CD4-positive, CD25-positive, alpha-beta regulatory T cell (primary cell): ENCODE measurements at regions not wholly inside any gene's neighbourhood (a gene's known extent, or its start where the extent isn't known, plus 50 kb on each side); places are given as distances from the start of the nearest gene placed in this dataset.

ENCODE experiments used
- ATAC-seq, 2 donors: fragments of 150-1000 bp; cut with Tn5 transposase; one replicate each; pipeline ENCODE4 v1.10.0; 2021; ENCODE audit warnings: low read depth in 2 of 2, moderate number of reproducible peaks in 2 of 2, moderate library complexity in 1 of 2
- DNase-seq, 3 donors: peaks; one replicate each; pipeline versions ENCODE4 v3.0.0 to v3.0.0-alpha.2; 2012 to 2022; ENCODE audit warnings: mixed read lengths in 1 of 3
- H3K27ac ChIP-seq: one replicate; pipeline ENCODE4 v1.7.0; 2013; ENCODE audit warnings: mild to moderate bottlenecking, low read length; ENCODE audit not compliant: insufficient read depth, poor library complexity, severe bottlenecking
- H3K27me3 ChIP-seq: one replicate; pipeline ENCODE4 v1.7.0; 2013; ENCODE audit warnings: low read length; ENCODE audit not compliant: control insufficient read depth, insufficient read depth
- H3K36me3 ChIP-seq: one replicate; pipeline ENCODE4 v1.7.0; 2013; ENCODE audit warnings: mild to moderate bottlenecking, low read length, moderate library complexity; ENCODE audit not compliant: control insufficient read depth, insufficient read depth
- H3K4me1 ChIP-seq: 2 replicates; pipeline ENCODE4 v1.7.0; 2013; ENCODE audit warnings: mild to moderate bottlenecking, low read length; ENCODE audit not compliant: insufficient read depth, control insufficient read depth, poor library complexity, severe bottlenecking
- H3K4me3 ChIP-seq: one replicate; pipeline ENCODE4 v1.7.0; 2013; ENCODE audit warnings: low read depth, mild to moderate bottlenecking, low read length, moderate library complexity
- H3K9me3 ChIP-seq, 2 experiments: 1 replicate in 1 of 2; 2 replicates in 1 of 2; pipeline ENCODE4 v1.7.0; 2013; ENCODE audit warnings: low read length in 2 of 2, mild to moderate bottlenecking in 1 of 2, moderate library complexity in 1 of 2; ENCODE audit not compliant: control insufficient read depth in 2 of 2
- H3K27ac Mint-ChIP-seq, 3 donors: one replicate each; pipeline ENCODE4 v1.8.0; 2020 to 2022; ENCODE audit warnings: mild to moderate bottlenecking in 3 of 3, mixed read lengths in 3 of 3, moderate library complexity in 2 of 3
- H3K27me3 Mint-ChIP-seq: one replicate; pipeline ENCODE4 v1.8.0; 2022; ENCODE audit warnings: mild to moderate bottlenecking, mixed read lengths
- H3K36me3 Mint-ChIP-seq: one replicate; pipeline ENCODE4 v1.8.0; 2020; ENCODE audit warnings: mixed read lengths
- H3K4me1 Mint-ChIP-seq, 4 donors: one replicate each; pipeline ENCODE4 v1.8.0; 2020 to 2022; ENCODE audit warnings: mixed read lengths in 4 of 4, mild to moderate bottlenecking in 1 of 4
- H3K4me3 Mint-ChIP-seq, 4 donors: one replicate each; pipeline ENCODE4 v1.8.0; 2020 to 2022; ENCODE audit warnings: mild to moderate bottlenecking in 4 of 4, mixed read lengths in 4 of 4, moderate library complexity in 3 of 4
- H3K9me3 Mint-ChIP-seq, 7 donors: one replicate each; pipeline ENCODE4 v1.8.0; 2020 to 2022; ENCODE audit warnings: mixed read lengths in 7 of 7, mild to moderate bottlenecking in 3 of 7, moderate library complexity in 2 of 7

- Mint-ChIP-seq H3K36me3 (no peaks in the 10 kb centered on the region), H3K9me3 (peaks cover 2 to 12% (median 3%) of the 10 kb centered on the region in 7 donors), H3K27ac (no peak overlapping the region), H3K4me1 (no peaks in the 10 kb centered on the region), H3K4me3 (no peak overlapping the region), H3K27me3 (no peaks in the 10 kb centered on the region)
- no peaks in the 10 kb centered on the region for H3K9me3 ChIP-seq
- DNase-seq, result no peak
- H3K4me1 ChIP-seq, result no peaks in the 10 kb centered on the region
- no peaks in the 10 kb centered on the region for H3K27me3 ChIP-seq
- H3K36me3 ChIP-seq, result no peaks in the 10 kb centered on the region
- ATAC-seq, result no peak
- no peak overlapping the region for H3K4me3 ChIP-seq
- H3K27ac ChIP-seq, result no peak overlapping the region
Measured at GRCh38 chr3:525415-525814, 328.9 kb downstream of the CHL1 start.

- Mint-ChIP-seq H3K27me3 (no peaks in the 10 kb centered on the region), H3K4me1 (peaks cover 0 to 4% (median 0%) of the 10 kb centered on the region in 4 donors)
Measured at GRCh38 chr3:535566-536416, 339.2 kb downstream of the CHL1 start.

DNA sequence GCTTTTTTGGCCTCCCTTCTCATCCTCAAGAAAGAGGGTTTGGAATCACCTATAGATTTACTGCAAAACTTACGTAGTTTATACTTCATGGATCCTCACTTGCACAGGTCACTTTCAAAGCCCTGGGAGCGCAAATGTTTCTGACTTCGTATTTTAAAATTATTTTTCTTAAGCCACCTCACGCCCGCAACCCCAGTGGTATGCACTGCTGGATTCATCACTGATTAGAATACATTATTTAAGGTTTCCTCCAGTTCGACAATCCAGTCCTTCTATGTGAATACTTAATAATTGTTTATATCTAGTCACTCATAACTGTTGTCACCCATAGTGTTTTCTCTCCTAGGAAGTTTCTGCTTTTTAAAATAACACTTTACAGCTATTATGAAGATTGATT lies 339.9 kb downstream of the CHL1 start:
- Histone ChIP-seq H3K9me3 (no peaks in the 10 kb centered on the region), H3K4me3 (no peak overlapping the region), H3K36me3 (no peaks in the 10 kb centered on the region), H3K27me3 (no peaks in the 10 kb centered on the region), H3K27ac (no peak overlapping the region), H3K4me1 (no peaks in the 10 kb centered on the region)
- no peaks in the 10 kb centered on the region for H3K27me3 Mint-ChIP-seq
- peaks cover 0 to 4% (median 0%) of the 10 kb centered on the region in 4 donors for H3K4me1 Mint-ChIP-seq
- H3K36me3 Mint-ChIP-seq, result no peaks in the 10 kb centered on the region
- no peak overlapping the region for H3K4me3 Mint-ChIP-seq
- ATAC-seq, result no peak
- peaks cover 0 to 49% (median 10%) of the 10 kb centered on the region in 7 donors for H3K9me3 Mint-ChIP-seq
- no peak for DNase-seq
- H3K27ac Mint-ChIP-seq, result no peak overlapping the region

More at GRCh38 chr3:535566-536416, 339.2 kb downstream of the CHL1 start:
- DNase-seq, result no peak
- H3K27ac ChIP-seq, result no peak overlapping the region
- Mint-ChIP-seq H3K27ac (no peak overlapping the region), H3K36me3 (no peaks in the 10 kb centered on the region), H3K9me3 (peaks cover 0 to 42% (median 10%) of the 10 kb centered on the region in 7 donors), H3K4me3 (no peak overlapping the region)
- H3K4me1 ChIP-seq, result no peaks in the 10 kb centered on the region
- ATAC-seq, result no peak
- H3K36me3 ChIP-seq, result no peaks in the 10 kb centered on the region
- no peak overlapping the region for H3K4me3 ChIP-seq
- H3K9me3 ChIP-seq, result no peaks in the 10 kb centered on the region
- no peaks in the 10 kb centered on the region for H3K27me3 ChIP-seq

GRCh38 chr3:541062-541801 lies 344.7 kb downstream of the CHL1 start:
- Histone ChIP-seq H3K4me3 (no peak overlapping the region), H3K4me1 (no peaks in the 10 kb centered on the region), H3K9me3 (peaks cover 0 to 7% of the 10 kb centered on the region in 2 experiments), H3K27ac (no peak overlapping the region), H3K27me3 (no peaks in the 10 kb centered on the region), H3K36me3 (no peaks in the 10 kb centered on the region)
- no peaks in the 10 kb centered on the region for H3K27me3 Mint-ChIP-seq
- DNase-seq (no peak), ATAC-seq (no peak)
- H3K9me3 Mint-ChIP-seq, result peaks cover 3 to 43% (median 15%) of the 10 kb centered on the region in 7 donors
- H3K4me3 Mint-ChIP-seq, result no peak overlapping the region
- no peak overlapping the region for H3K27ac Mint-ChIP-seq
- no peaks in the 10 kb centered on the region for H3K36me3 Mint-ChIP-seq
- peaks cover 0 to 9% (median 0%) of the 10 kb centered on the region in 4 donors for H3K4me1 Mint-ChIP-seq

- no peaks in the 10 kb centered on the region for H3K27me3 ChIP-seq
- no peaks in the 10 kb centered on the region for H3K36me3 ChIP-seq
- DNase-seq, result no peak
- no peaks in the 10 kb centered on the region for H3K4me1 ChIP-seq
- no peaks in the 10 kb centered on the region for H3K36me3 Mint-ChIP-seq
- H3K4me1 Mint-ChIP-seq, result peaks cover 0 to 9% (median 0%) of the 10 kb centered on the region in 4 donors
- no peak overlapping the region for H3K27ac Mint-ChIP-seq
- H3K4me3 ChIP-seq, result no peak overlapping the region
- no peak overlapping the region for H3K4me3 Mint-ChIP-seq
- H3K27ac ChIP-seq, result no peak overlapping the region
- H3K9me3 ChIP-seq, result peaks cover 0 to 7% of the 10 kb centered on the region in 2 experiments
- H3K9me3 Mint-ChIP-seq, result peaks cover 2 to 40% (median 10%) of the 10 kb centered on the region in 7 donors
- no peaks in the 10 kb centered on the region for H3K27me3 Mint-ChIP-seq
- ATAC-seq, result no peak
Measured at GRCh38 chr3:542021-542420, 345.5 kb downstream of the CHL1 start.

DNA sequence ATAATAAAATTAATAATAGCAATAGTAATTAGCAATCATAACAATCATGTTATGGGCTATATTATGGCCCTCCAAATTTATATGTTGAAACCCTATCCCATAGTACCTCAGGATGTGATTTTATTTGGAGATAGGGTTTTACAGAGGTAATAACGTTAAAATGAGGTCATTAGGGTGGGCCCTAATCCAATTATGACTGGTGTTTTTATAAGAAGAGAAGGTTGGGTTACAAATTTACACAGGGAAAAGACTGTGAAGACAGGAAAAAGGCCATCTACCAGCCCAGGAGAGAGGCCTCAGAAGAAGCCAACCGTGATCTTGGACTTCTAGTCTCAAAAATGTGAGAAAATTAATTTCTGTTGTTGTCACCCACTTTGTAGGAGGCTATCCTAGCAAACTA lies 353.1 kb downstream of the CHL1 start:
- H3K27ac Mint-ChIP-seq, result no peak overlapping the region
- no peak overlapping the region for H3K4me3 Mint-ChIP-seq
- Histone ChIP-seq H3K4me1 (no peaks in the 10 kb centered on the region), H3K27ac (no peak overlapping the region), H3K36me3 (no peaks in the 10 kb centered on the region), H3K27me3 (no peaks in the 10 kb centered on the region), H3K9me3 (peaks cover 0 to 4% of the 10 kb centered on the region in 2 experiments), H3K4me3 (no peak overlapping the region)
- ATAC-seq (no peak), DNase-seq (no peak)
- H3K9me3 Mint-ChIP-seq, result peaks cover 2 to 12% (median 5%) of the 10 kb centered on the region in 7 donors
- H3K36me3 Mint-ChIP-seq, result no peaks in the 10 kb centered on the region
- no peaks in the 10 kb centered on the region for H3K27me3 Mint-ChIP-seq
- H3K4me1 Mint-ChIP-seq, result no peaks in the 10 kb centered on the region

- peaks cover 0 to 4% of the 10 kb centered on the region in 2 experiments for H3K9me3 ChIP-seq
- no peak for ATAC-seq
- H3K36me3 ChIP-seq, result no peaks in the 10 kb centered on the region
- no peaks in the 10 kb centered on the region for H3K36me3 Mint-ChIP-seq
- no peaks in the 10 kb centered on the region for H3K4me1 ChIP-seq
- H3K4me3 Mint-ChIP-seq, result no peak overlapping the region
- no peaks in the 10 kb centered on the region for H3K27me3 Mint-ChIP-seq
- no peaks in the 10 kb centered on the region for H3K4me1 Mint-ChIP-seq
- H3K27ac Mint-ChIP-seq, result no peak overlapping the region
- no peaks in the 10 kb centered on the region for H3K27me3 ChIP-seq
- no peak for DNase-seq
- H3K9me3 Mint-ChIP-seq, result peaks cover 0 to 11% (median 5%) of the 10 kb centered on the region in 7 donors
- H3K4me3 ChIP-seq, result no peak overlapping the region
- no peak overlapping the region for H3K27ac ChIP-seq
Measured at GRCh38 chr3:550471-550870, 353.9 kb downstream of the CHL1 start.
